ENCODE measurements at regions not wholly inside any gene's neighbourhood (a gene's known extent, or its start where the extent isn't known, plus 50 kb on each side); places are given as distances from the start of the nearest gene placed in this dataset.

DNA sequence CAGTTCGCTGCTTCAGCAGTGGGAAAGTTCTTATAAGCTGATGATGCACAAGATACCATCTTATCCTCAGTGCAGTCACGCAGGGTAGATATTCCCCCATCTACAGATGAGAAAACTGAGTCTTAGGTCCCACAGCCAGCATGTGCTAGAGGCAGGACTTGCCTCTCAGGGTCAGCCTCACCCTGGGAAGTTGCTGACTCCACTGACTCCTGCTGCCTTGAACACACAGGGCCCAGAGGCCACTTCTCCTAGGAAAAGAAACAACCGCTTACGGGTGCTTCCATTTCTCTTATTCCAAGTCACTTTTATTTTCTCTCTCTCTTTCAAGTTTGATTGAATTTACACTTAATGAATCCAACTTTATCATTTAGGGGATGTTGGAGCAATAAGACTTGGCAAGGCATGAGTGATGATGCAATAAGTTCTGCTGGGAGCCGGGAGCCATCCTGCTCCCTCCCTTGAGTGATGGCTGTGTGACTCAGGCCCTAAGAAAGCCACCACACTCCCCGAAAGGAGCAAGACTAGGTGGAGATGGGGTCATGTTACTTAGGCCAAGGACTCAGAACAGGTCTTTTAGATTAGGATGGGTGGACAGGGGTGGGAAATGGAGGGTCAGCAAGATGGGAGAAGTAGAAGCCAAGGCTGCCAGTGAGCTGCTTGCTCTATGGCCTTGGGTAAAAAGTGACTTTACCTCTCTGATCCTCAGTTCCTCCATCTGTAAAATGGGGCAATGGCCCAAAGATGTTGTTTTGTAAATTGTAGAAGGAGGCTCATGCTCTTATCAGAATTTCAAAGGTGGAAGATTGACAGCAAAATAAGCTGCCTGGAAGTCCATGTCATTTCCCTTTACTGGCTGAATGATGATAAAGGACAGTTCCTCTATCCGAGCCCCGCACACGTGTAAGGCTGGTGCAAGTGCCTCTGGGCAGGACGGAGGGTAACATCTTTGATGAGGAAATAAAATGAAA is 67.4 kb upstream of the ZNF618 start:
- Histone ChIP-seq H3K36me3 (ENCODE audit: low read depth) (no peaks in the 10 kb centered on the region), H3K9me3 (ENCODE audit: severe bottlenecking) (no peaks in the 10 kb centered on the region), H3K27me3 (ENCODE audit: insufficient read depth, poor library complexity, severe bottlenecking) (peaks cover 14% of the 10 kb centered on the region), H3K4me3 (ENCODE audit: severe bottlenecking) (no peak overlapping the region), H3K27ac (ENCODE audit: poor library complexity, severe bottlenecking) (no peak overlapping the region), H3K4me1 (ENCODE audit: insufficient read depth, poor library complexity, severe bottlenecking) (no peaks in the 10 kb centered on the region)
- DNase-seq (ENCODE audit: low spot score) (no peak), ATAC-seq (ENCODE audit: low read depth) (peak; percentile 84)
- TF ChIP-seq CTCF (IDR thresholded peaks at IDR 0.05; ENCODE audit: poor library complexity, severe bottlenecking), result no peak

- no peak for TF ChIP-seq CTCF (IDR thresholded peaks at IDR 0.05; ENCODE audit: poor library complexity, severe bottlenecking)
- peaks cover 44% of the 10 kb centered on the region for H3K27me3 ChIP-seq (ENCODE audit: insufficient read depth, poor library complexity, severe bottlenecking)
Measured at GRCh38 chr9:113817171-113817570, 58.9 kb upstream of the ZNF618 start.

DNA sequence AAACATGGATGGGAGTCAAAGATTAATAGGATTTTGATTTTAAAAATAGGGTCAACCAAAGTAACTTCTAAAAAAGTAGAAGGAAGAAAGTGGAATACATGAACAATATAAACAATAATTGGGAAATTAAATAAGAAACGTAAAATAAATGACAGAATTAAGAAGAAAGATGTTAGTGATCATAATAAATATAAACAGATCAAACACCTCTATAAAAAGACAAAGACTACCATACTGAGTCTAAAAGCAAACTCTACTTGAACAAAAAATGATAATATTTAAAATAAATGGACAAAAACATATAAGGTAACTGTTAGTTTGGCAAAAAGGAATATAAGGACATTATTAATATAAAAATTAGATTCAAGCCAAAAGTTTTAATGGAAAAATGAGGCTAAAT is 57.7 kb upstream of the ZNF618 start:
- ATAC-seq (ENCODE audit: low read depth) (no peak), DNase-seq (ENCODE audit: low spot score) (no peak)
- TF ChIP-seq CTCF (IDR thresholded peaks at IDR 0.05; ENCODE audit: poor library complexity, severe bottlenecking), result no peak
- Histone ChIP-seq H3K27ac (ENCODE audit: poor library complexity, severe bottlenecking) (no peak overlapping the region), H3K36me3 (ENCODE audit: low read depth) (no peaks in the 10 kb centered on the region), H3K9me3 (ENCODE audit: severe bottlenecking) (peaks cover 3% of the 10 kb centered on the region), H3K4me3 (ENCODE audit: severe bottlenecking) (no peak overlapping the region), H3K27me3 (ENCODE audit: insufficient read depth, poor library complexity, severe bottlenecking) (peaks cover 39% of the 10 kb centered on the region), H3K4me1 (ENCODE audit: insufficient read depth, poor library complexity, severe bottlenecking) (no peaks in the 10 kb centered on the region)

More at GRCh38 chr9:113817171-113817570, 58.9 kb upstream of the ZNF618 start:
- Histone ChIP-seq H3K4me1 (ENCODE audit: insufficient read depth, poor library complexity, severe bottlenecking) (no peaks in the 10 kb centered on the region), H3K4me3 (ENCODE audit: severe bottlenecking) (no peak overlapping the region), H3K27ac (ENCODE audit: poor library complexity, severe bottlenecking) (no peak overlapping the region), H3K36me3 (ENCODE audit: low read depth) (no peaks in the 10 kb centered on the region), H3K9me3 (ENCODE audit: severe bottlenecking) (peaks cover 3% of the 10 kb centered on the region)
- ATAC-seq (ENCODE audit: low read depth) (no peak), DNase-seq (ENCODE audit: low spot score) (no peak)

GRCh38 chr9:113822315-113822714 is 53.8 kb upstream of the ZNF618 start:
- H3K4me3 ChIP-seq (ENCODE audit: severe bottlenecking), result no peak overlapping the region
- no peak for ATAC-seq (ENCODE audit: low read depth)
- H3K36me3 ChIP-seq (ENCODE audit: low read depth), result no peaks in the 10 kb centered on the region
- no peaks in the 10 kb centered on the region for H3K4me1 ChIP-seq (ENCODE audit: insufficient read depth, poor library complexity, severe bottlenecking)
- H3K27me3 ChIP-seq (ENCODE audit: insufficient read depth, poor library complexity, severe bottlenecking), result peaks cover 32% of the 10 kb centered on the region
- H3K9me3 ChIP-seq (ENCODE audit: severe bottlenecking), result peaks cover 3% of the 10 kb centered on the region
- no peak for DNase-seq (ENCODE audit: low spot score)
- no peak for TF ChIP-seq CTCF (IDR thresholded peaks at IDR 0.05; ENCODE audit: poor library complexity, severe bottlenecking)
- H3K27ac ChIP-seq (ENCODE audit: poor library complexity, severe bottlenecking), result no peak overlapping the region

DNA sequence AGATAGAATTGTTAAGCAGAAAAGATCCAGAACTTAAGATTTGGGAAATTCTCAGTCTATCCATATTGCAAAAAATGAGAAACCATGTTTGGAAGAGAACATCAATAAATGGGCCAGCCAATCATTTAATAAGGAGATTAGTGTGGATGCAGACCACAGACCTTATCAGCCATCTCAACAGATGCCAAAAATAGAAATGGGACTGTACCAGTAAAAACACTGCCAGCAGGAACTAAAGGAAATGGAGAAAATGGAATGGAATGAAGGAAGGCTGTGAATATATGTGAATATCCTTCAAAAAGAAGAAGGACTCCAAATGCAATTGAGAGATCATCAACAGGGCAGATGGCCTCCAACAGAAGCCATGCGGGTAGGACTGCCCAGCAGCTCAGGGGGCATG is 52.7 kb upstream of the ZNF618 start:
- H3K4me3 ChIP-seq (ENCODE audit: severe bottlenecking), result no peak overlapping the region
- no peaks in the 10 kb centered on the region for H3K4me1 ChIP-seq (ENCODE audit: insufficient read depth, poor library complexity, severe bottlenecking)
- DNase-seq (ENCODE audit: low spot score) (no peak), ATAC-seq (ENCODE audit: low read depth) (no peak)
- no peak overlapping the region for H3K27ac ChIP-seq (ENCODE audit: poor library complexity, severe bottlenecking)
- no peaks in the 10 kb centered on the region for H3K36me3 ChIP-seq (ENCODE audit: low read depth)
- no peaks in the 10 kb centered on the region for H3K9me3 ChIP-seq (ENCODE audit: severe bottlenecking)
- peaks cover 32% of the 10 kb centered on the region for H3K27me3 ChIP-seq (ENCODE audit: insufficient read depth, poor library complexity, severe bottlenecking)
- TF ChIP-seq CTCF (IDR thresholded peaks at IDR 0.05; ENCODE audit: poor library complexity, severe bottlenecking), result no peak
